ENCODE measurements at regions not wholly inside any gene's neighbourhood (a gene's known extent, or its start where the extent isn't known, plus 50 kb on each side); places are given as distances from the start of the nearest gene placed in this dataset.

DNA sequence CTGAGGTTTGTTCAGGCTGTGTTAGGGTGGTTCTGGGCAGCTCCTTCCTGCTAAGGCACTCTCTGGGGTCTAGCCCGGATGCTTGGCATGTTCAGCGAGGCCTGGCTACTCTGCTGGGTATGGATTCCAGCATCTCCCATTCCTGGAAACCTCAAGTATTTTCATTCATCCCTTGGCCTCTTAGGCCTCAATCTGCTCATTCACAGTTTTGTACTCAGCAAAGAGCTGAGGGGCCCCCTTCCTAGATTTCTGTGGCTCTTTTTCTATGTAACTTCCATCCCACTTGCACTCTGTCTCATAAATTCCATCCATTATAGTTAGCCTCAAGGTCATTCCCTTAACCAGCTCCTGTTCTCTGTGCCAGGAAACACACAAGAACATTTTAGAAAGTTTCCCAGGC, 798.8 kb upstream of the HS6ST1 start:
- TF ChIP-seq CTCF (conservative IDR thresholded peaks at IDR 0.05): no peak
- no peak for TF ChIP-seq EZH2 (IDR thresholded peaks at IDR 0.05; ENCODE audit: low read depth)
